ENCODE measurements at regions not wholly inside any gene's neighbourhood (a gene's known extent, or its start where the extent isn't known, plus 50 kb on each side); places are given as distances from the start of the nearest gene placed in this dataset.

GRCh38 chr2:43161650-43162510, 64.5 kb downstream of the ZFP36L2 start:
- TF ChIP-seq CTCF (IDR thresholded peaks at IDR 0.05), result no peak
- TF ChIP-seq POLR2A (IDR thresholded peaks at IDR 0.05), result no peak
- no peaks in the 10 kb centered on the region for H3K27me3 ChIP-seq
- peaks cover 72% of the 10 kb centered on the region for H3K4me1 ChIP-seq
- no peaks in the 10 kb centered on the region for H3K36me3 ChIP-seq (replicated peaks in 1 of 2; ENCODE audit: insufficient read depth in 1 of 2, low read depth in 2 of 2)
- no peaks in the 10 kb centered on the region for H3K9me3 ChIP-seq
- no peak overlapping the region for H3K4me3 ChIP-seq
- WGBS, 2 donors, result 38 to 39% methylated on average over 4 to 15 of the region's 15 CpGs
- H3K27ac ChIP-seq, result peak overlapping the region in 3 of 4 donors; percentile 14 to 73 (median 57)
- DNase-seq (peak in 3 of 4 donors; percentile 57 to 75 (median 61)), ATAC-seq (peak; percentile 7)
- intact Hi-C loops (cut with DNase I), result loop anchor here (10.0 kb wide), 1 partner anchor 53 kb away; no protein-coding TSS in a partner anchor

- DNase-seq, result no peak
- WGBS, 2 donors, result 65 to 71% methylated on average over 3 to 5 of the region's 5 CpGs
- peaks cover 69% of the 10 kb centered on the region for H3K4me1 ChIP-seq
Measured at GRCh38 chr2:43160778-43161177, 65.6 kb downstream of the ZFP36L2 start.

GRCh38 chr2:43159797-43160196, 66.6 kb downstream of the ZFP36L2 start:
- no peaks in the 10 kb centered on the region for H3K36me3 ChIP-seq (replicated peaks in 1 of 2; ENCODE audit: insufficient read depth in 1 of 2, low read depth in 2 of 2)
- no peaks in the 10 kb centered on the region for H3K9me3 ChIP-seq
- no peak for DNase-seq
- WGBS, 2 donors, result 80 to 90% methylated on average over 4 to 7 of the region's 7 CpGs
- peaks cover 65% of the 10 kb centered on the region for H3K4me1 ChIP-seq
- H3K27me3 ChIP-seq, result no peaks in the 10 kb centered on the region
- peak overlapping the region; percentile 13 to 95 (median 91) for H3K27ac ChIP-seq
- intact Hi-C loops (cut with DNase I), result loop anchor here (10.0 kb wide), 1 partner anchor 55 kb away; no protein-coding TSS in a partner anchor
- H3K4me3 ChIP-seq, result no peak overlapping the region
- TF ChIP-seq POLR2A (IDR thresholded peaks at IDR 0.05), result no peak
- no peak for TF ChIP-seq CTCF (IDR thresholded peaks at IDR 0.05)
- ATAC-seq, result no peak

More at GRCh38 chr2:43160778-43161177, 65.6 kb downstream of the ZFP36L2 start:
- Histone ChIP-seq H3K36me3 (replicated peaks in 1 of 2; ENCODE audit: insufficient read depth in 1 of 2, low read depth in 2 of 2) (no peaks in the 10 kb centered on the region), H3K9me3 (no peaks in the 10 kb centered on the region), H3K27ac (peak overlapping the region in 1 of 4 donors; percentile 73), H3K4me3 (no peak overlapping the region), H3K27me3 (no peaks in the 10 kb centered on the region)
- TF ChIP-seq CTCF (IDR thresholded peaks at IDR 0.05) (no peak), POLR2A (IDR thresholded peaks at IDR 0.05) (no peak)
- ATAC-seq, result no peak
- intact Hi-C loops (cut with DNase I), result loop anchor here (10.0 kb wide), 1 partner anchor 54 kb away; no protein-coding TSS in a partner anchor

GRCh38 chr2:43158259-43158880, 68.0 kb downstream of the ZFP36L2 start:
- H3K27ac ChIP-seq, result peak overlapping the region; percentile 84 to 95 (median 91)
- intact Hi-C loops (cut with DNase I), result no loop called here
- DNase-seq (peak; percentile 63 to 85 (median 82)), ATAC-seq (peak; percentile 49)
- 23 to 34% methylated on average over 10 to 11 of the region's 11 CpGs for WGBS, 2 donors
- H3K27me3 ChIP-seq, result no peaks in the 10 kb centered on the region
- no peaks in the 10 kb centered on the region for H3K9me3 ChIP-seq
- no peak for TF ChIP-seq CTCF (IDR thresholded peaks at IDR 0.05)
- H3K4me3 ChIP-seq, result no peak overlapping the region
- peaks cover 66% of the 10 kb centered on the region for H3K4me1 ChIP-seq
- no peaks in the 10 kb centered on the region for H3K36me3 ChIP-seq (replicated peaks in 1 of 2; ENCODE audit: insufficient read depth in 1 of 2, low read depth in 2 of 2)

All from body of pancreas (tissue), 4 donors.